GM20000 (cell line): ENCODE measurements at regions not wholly inside any gene's neighbourhood (a gene's known extent, or its start where the extent isn't known, plus 50 kb on each side); places are given as distances from the start of the nearest gene placed in this dataset.

ENCODE experiments used
- DNase-seq: peaks from one replicate; pipeline ENCODE4 v3.0.0; 2012; ENCODE audit warnings: low spot score
- TF ChIP-seq, protein P1 (sequence below): IDR thresholded peaks from 2 replicates; pipeline ENCODE4 v1.5.1; 2012; ENCODE audit warnings: mild to moderate bottlenecking, control low read depth; ENCODE audit errors: extremely low read depth, missing control alignments

DNA sequence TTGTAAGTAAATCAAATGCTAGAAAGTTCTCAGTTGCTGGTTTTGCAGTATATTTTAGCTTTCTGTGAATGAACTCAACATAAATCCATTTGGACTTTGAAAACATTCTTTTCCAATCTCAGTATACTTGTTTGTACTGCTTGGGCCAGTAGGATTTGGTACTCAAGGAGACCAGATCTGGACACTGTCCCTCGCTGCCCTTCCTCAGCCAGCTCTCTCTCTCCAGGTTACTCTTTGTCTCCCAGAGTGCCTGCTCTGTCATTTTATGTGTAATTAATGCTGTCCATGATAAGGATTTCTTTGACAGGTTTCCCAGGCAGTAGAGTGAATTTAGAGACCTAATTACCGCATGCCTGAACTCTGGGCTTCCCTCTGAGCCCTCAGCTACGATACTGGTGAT lies 344.6 kb upstream of the SGCD start:
- TF ChIP-seq, protein P1, sequence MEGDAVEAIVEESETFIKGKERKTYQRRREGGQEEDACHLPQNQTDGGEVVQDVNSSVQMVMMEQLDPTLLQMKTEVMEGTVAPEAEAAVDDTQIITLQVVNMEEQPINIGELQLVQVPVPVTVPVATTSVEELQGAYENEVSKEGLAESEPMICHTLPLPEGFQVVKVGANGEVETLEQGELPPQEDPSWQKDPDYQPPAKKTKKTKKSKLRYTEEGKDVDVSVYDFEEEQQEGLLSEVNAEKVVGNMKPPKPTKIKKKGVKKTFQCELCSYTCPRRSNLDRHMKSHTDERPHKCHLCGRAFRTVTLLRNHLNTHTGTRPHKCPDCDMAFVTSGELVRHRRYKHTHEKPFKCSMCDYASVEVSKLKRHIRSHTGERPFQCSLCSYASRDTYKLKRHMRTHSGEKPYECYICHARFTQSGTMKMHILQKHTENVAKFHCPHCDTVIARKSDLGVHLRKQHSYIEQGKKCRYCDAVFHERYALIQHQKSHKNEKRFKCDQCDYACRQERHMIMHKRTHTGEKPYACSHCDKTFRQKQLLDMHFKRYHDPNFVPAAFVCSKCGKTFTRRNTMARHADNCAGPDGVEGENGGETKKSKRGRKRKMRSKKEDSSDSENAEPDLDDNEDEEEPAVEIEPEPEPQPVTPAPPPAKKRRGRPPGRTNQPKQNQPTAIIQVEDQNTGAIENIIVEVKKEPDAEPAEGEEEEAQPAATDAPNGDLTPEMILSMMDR = no peak
- no peak for DNase-seq

DNA sequence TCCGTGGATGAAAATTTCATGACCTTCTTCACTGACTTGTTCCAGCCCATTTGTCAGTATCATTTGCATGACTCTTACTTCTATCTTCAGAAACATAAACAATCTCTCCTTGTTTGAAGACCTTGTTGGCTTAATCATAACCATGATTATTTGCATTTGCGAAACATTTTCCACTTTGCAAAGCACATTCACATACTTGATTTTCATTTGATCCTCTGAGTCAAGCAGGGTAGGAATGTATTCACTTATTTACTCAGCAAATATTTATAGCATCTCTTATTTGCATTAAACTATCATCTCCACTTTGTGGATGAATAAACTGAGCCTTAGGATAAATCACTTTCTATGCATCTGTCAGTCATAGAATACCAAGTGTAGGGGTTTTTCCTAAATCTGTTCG lies 343.0 kb upstream of the SGCD start:
- no peak for DNase-seq
- TF ChIP-seq, protein P1 = no peak

DNA sequence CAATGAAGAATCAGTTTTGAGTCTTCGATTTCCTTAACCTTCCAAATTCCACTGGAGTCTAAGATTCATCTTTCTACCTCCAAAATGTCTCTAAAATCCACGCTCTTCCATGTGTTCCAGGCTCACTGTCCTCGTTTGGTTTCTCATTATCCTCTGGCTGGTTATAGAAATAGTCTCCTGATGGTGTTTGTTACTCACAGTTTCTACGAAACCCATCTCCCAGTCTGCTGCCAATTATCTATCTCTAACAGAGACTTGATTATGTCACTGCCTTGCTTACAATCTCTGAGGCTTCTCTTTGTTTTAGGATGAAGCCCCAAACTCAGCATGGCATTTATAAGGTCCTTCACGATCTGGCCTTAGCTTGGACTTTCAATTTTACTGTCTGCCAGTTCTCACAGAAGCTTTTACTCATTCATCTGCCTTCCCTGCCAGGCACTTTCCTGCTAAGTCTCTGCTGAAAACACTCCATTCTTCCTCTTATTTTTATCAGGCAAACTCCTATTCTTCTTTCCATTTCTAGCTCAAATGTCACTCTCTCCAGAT lies 339.6 kb upstream of the SGCD start:
- DNase-seq = no peak
- TF ChIP-seq, protein P1 = no peak

DNA sequence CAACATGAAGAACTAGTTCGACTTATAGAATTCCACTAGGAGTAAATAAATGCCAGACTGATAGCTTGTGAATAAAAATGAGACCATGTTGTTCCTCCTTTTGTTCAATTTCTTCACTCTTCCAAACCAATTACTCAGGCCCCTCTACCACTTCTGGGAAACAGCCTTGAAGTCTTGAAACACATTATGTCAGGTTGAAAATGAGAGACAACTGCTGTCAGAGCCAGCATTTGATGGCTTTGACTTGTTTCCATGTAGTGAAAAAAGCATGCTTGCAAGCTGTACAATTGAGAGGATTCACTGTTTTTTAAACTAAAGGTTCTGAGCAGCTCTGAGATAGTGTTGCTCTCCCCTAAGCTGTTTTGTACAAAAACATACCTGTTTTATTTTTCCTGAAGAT lies 337.1 kb upstream of the SGCD start:
- TF ChIP-seq, protein P1 = no peak
- no peak for DNase-seq

DNA sequence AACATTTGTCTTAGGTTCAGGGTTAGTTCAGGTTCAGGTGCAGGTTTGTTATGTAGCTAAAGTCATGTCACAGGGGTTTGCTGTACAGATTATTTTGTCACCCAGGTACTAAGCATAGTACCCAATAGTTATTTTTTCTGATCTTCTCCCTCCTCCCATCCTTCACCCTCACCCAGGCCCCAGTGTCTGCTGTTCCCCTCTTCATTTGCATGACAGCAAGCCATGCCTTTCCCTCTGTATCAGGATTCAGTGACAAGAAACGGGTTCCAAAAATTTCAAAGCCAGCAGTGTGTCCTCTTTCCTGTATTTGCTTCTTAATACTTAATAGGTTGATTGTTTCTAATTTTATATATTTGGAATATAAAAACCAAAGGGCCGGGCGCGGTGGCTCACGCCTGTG lies 330.8 kb upstream of the SGCD start:
- DNase-seq = no peak
- TF ChIP-seq, protein P1 = no peak

DNA sequence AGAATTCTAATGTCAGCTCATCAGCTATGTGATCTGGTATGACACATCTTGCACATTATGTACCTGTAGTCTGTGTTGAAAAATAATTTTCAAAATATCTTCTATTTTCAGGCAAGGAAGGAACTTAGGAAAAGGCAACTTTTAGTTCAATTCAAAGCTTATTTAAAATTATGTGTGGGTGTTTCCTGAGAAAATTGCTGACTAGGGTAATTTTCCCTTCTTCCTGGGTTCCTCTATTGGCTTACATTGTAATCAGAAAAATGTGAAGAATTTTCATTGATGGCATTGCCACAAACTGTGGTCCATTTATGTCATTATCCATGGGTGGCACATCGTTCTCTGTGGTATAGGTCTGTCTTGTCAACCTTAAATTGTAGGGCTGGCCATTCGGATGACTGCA lies 328.7 kb upstream of the SGCD start:
- DNase-seq = no peak
- TF ChIP-seq, protein P1 = no peak

DNA sequence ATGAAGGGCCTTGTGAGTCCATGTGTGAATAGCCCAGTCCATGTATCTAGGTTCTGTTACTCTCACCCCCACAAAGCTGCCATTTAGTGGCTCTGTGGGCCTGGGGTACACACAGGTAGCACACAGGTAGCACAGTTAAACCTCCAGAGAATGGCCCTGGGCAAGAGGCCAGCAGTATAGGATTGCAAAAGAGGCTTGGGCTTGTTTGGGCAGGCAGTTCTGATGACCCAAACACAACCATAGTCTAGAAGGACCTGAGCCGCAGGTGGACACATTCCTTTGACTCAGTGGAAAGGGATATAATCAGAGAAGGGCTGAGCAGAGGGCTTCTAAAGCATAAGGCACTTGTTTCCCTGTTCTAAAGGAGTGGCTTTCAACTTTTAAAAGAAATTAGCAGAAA lies 326.8 kb upstream of the SGCD start:
- TF ChIP-seq, protein P1 = no peak
- no peak for DNase-seq
